IMR-90 (cell line): ENCODE measurements at regions not wholly inside any gene's neighbourhood (a gene's known extent, or its start where the extent isn't known, plus 50 kb on each side); places are given as distances from the start of the nearest gene placed in this dataset.
"Not testable (repeated sequence)": the region's sequence is repeated elsewhere in the genome, so short reads cannot be mapped to it uniquely, and the experiment has no call there.

Experiments
- ATAC-seq: fragments of 200-7000 bp; cut with Tn5 transposase; 2 replicates; pipeline ENCODE4 v1.9.1; 2020; ENCODE audit warnings: low read depth, mild to moderate bottlenecking, moderate library complexity
- BruUV-seq: library from RNA; stranded (reverse); fragments of 400-500 nt; replicated peaks from 2 replicates; lab custom pipeline; 2021; lab: Mats Ljungman, UMichigan
- CTCF ChIA-PET: fragments of 300-600 bp; formaldehyde crosslinking; extraction: SDS; loops from one replicate; lab custom pipeline; 2021; ENCODE audit warnings: antibody characterized with exemption; lab: Yijun Ruan, JAX
- POLR2A ChIA-PET: fragments of 300-600 bp; sonication (Branson Sonifier 250); formaldehyde crosslinking; loops from one replicate; lab custom pipeline; 2022; ENCODE audit warnings: antibody characterized with exemption; ENCODE audit not compliant: unreplicated experiment; lab: Charles Lee
- DNase-seq: peaks from one replicate; pipeline ENCODE4 v3.0.0; 2013
- H2AFZ ChIP-seq: replicated peaks from 2 replicates; pipeline ENCODE3; 2013; ENCODE audit warnings: low read length, mild to moderate bottlenecking; ENCODE audit not compliant: poor library complexity
- H2AK5ac ChIP-seq: 2 replicates; pipeline ENCODE4 v1.6.1; 2013; ENCODE audit warnings: low read depth, low read length, inconsistent platforms
- H2AK9ac ChIP-seq: replicated peaks from 2 replicates; pipeline ENCODE3; 2013; ENCODE audit warnings: mild to moderate bottlenecking, low read depth, low read length, moderate library complexity; ENCODE audit not compliant: poor library complexity
- H2BK120ac ChIP-seq: 2 replicates; pipeline ENCODE4 v1.6.1; 2013; ENCODE audit warnings: low read depth, low read length, inconsistent platforms
- H2BK15ac ChIP-seq: 3 replicates; pipeline ENCODE4 v1.6.1; 2013; ENCODE audit warnings: low read depth, low read length, inconsistent platforms
- H2BK20ac ChIP-seq: 2 replicates; pipeline ENCODE4 v1.6.1; 2013; ENCODE audit warnings: low read depth, mild to moderate bottlenecking, inconsistent platforms, low read length, moderate library complexity
- H2BK5ac ChIP-seq: 2 replicates; pipeline ENCODE4 v1.6.1; 2013; ENCODE audit warnings: mild to moderate bottlenecking, low read depth, low read length, inconsistent platforms; ENCODE audit not compliant: poor library complexity, severe bottlenecking
- H3K14ac ChIP-seq: replicated peaks from 2 replicates; pipeline ENCODE4 v1.6.1; 2013; ENCODE audit warnings: low read depth, low read length, inconsistent platforms
- H3K18ac ChIP-seq: 2 replicates; pipeline ENCODE4 v1.6.1; 2013; ENCODE audit warnings: low read depth, low read length, control low read depth
- H3K23ac ChIP-seq: 2 replicates; pipeline ENCODE4 v1.6.1; 2013; ENCODE audit warnings: low read depth, low read length, inconsistent platforms
- H3K27ac ChIP-seq: 2 replicates; pipeline ENCODE4 v1.5.1; 2013; ENCODE audit warnings: mild to moderate bottlenecking, control low read depth, low read length; ENCODE audit not compliant: insufficient read depth
- H3K27me3 ChIP-seq: 2 replicates; pipeline ENCODE4 v1.6.1; 2013; ENCODE audit warnings: low read length; ENCODE audit not compliant: control insufficient read depth, insufficient read depth
- H3K36me3 ChIP-seq: 2 replicates; pipeline ENCODE4 v1.6.1; 2013; ENCODE audit warnings: low read length, mixed read lengths; ENCODE audit not compliant: control insufficient read depth, insufficient read depth
- H3K4ac ChIP-seq: 2 replicates; pipeline ENCODE4 v1.6.1; 2013; ENCODE audit warnings: low read depth, low read length, inconsistent platforms
- H3K4me1 ChIP-seq: 2 replicates; pipeline ENCODE4 v1.6.1; 2013; ENCODE audit warnings: low read length, mixed read lengths; ENCODE audit not compliant: control insufficient read depth, insufficient read depth
- H3K4me2 ChIP-seq: 2 replicates; pipeline ENCODE4 v1.6.1; 2013; ENCODE audit warnings: low read depth, mild to moderate bottlenecking, control low read depth, low read length, moderate library complexity
- H3K4me3 ChIP-seq: 2 replicates; pipeline ENCODE4 v1.5.1; 2013; ENCODE audit warnings: low read depth, mild to moderate bottlenecking, control low read depth, low read length, moderate library complexity; ENCODE audit not compliant: insufficient read depth
- H3K56ac ChIP-seq: 2 replicates; pipeline ENCODE4 v1.6.1; 2013; ENCODE audit warnings: low read length, inconsistent platforms; ENCODE audit not compliant: insufficient read depth; ENCODE audit errors: extremely low read depth
- H3K79me1 ChIP-seq, 2 experiments: 2 replicates each; pipeline ENCODE4 v1.6.1; 2013; ENCODE audit warnings: low read length in 2 of 2, inconsistent platforms in 1 of 2, low read depth in 1 of 2
- H3K9ac ChIP-seq: 2 replicates; pipeline ENCODE4 v1.6.1; 2013; ENCODE audit warnings: low read depth, low read length, control low read depth
- H3K9me1 ChIP-seq: 2 replicates; pipeline ENCODE4 v1.6.1; 2013; ENCODE audit warnings: low read length, inconsistent platforms; ENCODE audit not compliant: insufficient read depth
- H3K9me3 ChIP-seq: 2 replicates; pipeline ENCODE4 v1.6.1; 2013; ENCODE audit warnings: low read length; ENCODE audit not compliant: control insufficient read depth, insufficient read depth
- H4K20me1 ChIP-seq: 2 replicates; pipeline ENCODE4 v1.6.1; 2013; ENCODE audit warnings: low read length, inconsistent platforms; ENCODE audit not compliant: insufficient read depth
- H4K5ac ChIP-seq: 2 replicates; pipeline ENCODE4 v1.6.1; 2013; ENCODE audit warnings: mild to moderate bottlenecking, low read depth, low read length, control low read depth
- H4K8ac ChIP-seq, 2 experiments: 2 replicates each; pipeline ENCODE4 v1.6.1; 2013; ENCODE audit warnings: low read depth in 2 of 2, low read length in 2 of 2, control low read depth in 1 of 2, inconsistent platforms in 1 of 2
- H4K91ac ChIP-seq: 2 replicates; pipeline ENCODE4 v1.6.1; 2013; ENCODE audit warnings: low read depth, low read length, inconsistent platforms; ENCODE audit not compliant: insufficient read depth
- MAZ ChIP-seq: IDR thresholded peaks from 2 replicates; pipeline ENCODE4 v1.6.1; 2012; ENCODE audit warnings: low read depth, mild to moderate bottlenecking, low read length, improper control_type of control experiment, moderate library complexity, borderline replicate concordance
- WGBS, 2 experiments: methylation state at CpG; one replicate each; pipeline versions ENCODE4 v1.1.5 to v1.1.7; 2013; ENCODE audit warnings: missing lambda C conversion rate in 2 of 2; ENCODE audit not compliant: insufficient read length in 1 of 2; ENCODE audit errors: extremely low coverage in 2 of 2; 5-methylcytosine and 5-hydroxymethylcytosine counted together
- dilution Hi-C: fragments of 300-500 bp; cut with HindIII; formaldehyde crosslinking; loops from one replicate; pipeline ENCODE4 v1.14.3; 2018; ENCODE audit warnings: low sequenced_read_pairs; ENCODE audit not compliant: unreplicated experiment
- in situ Hi-C: fragments of 300-500 bp; cut with MboI; formaldehyde crosslinking; loops from 3 replicates; pipeline ENCODE4 v1.14.3; 2019; ENCODE audit warnings: low sequenced_read_pairs, inconsistent platforms, mixed read lengths
- intact Hi-C: fragments of 100-400 bp; cut with micrococcal nuclease; formaldehyde crosslinking; loops from 2 replicates; pipeline ENCODE4 v1.10.0; 2022

DNA sequence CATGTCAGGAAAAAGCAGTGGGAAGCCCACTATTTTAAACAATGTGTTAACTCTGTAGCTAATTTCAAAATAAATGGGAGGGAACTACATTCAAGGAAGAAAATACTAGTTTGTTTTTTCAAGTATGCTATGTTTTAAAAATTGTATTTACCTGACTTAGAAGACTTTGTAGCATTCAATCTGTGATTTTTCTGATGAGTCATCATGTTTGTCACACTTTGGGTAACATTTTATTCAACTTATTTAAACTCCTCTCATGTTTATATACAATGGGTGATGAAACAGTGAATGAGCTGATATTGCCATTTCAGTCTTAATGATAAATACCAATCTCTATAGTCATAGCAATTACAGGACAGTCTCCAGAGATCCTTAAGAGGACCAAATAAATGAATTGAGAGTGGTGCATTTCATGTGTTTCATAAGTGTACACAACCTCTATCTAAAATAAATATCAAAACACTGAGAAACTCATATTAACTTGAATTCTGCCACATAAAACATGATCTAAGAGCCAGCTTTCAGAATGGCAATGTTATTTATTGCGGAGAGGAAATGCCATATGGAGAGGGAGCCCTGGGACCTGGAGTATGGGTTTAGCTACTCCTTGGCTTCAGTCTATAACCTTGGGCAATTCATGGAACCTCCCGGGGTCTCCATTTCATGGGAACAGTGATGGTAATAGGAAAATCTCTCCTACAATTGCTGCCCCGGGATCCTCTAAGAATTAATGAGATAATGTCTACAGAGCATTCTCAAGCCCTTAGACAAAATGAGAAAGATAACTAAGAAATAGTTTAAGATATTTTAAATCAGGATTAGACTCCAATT lies 913.9 kb downstream of the TLE4 start (continued):
- TF ChIP-seq MAZ = no peak

DNA sequence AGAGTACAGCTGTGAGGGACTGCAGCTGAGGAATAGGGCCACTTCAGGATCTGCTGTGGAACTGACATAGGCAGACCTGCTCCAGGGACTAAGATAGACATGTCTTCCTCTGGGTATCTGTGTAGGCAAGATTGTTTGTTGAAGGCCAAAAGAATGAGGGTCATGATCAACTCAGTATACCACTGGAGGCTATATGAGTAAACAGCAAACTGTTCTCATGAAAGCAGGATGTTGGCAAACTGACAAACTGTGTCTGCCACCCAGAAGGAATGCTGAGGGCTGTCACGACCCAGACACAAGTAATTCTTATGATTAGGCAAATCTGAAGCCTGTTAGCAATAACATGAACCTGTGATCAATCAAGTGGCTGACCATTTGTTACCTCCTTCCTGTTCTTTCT lies 910.5 kb downstream of the TLE4 start:
- H4K8ac ChIP-seq, H4K20me1 ChIP-seq, H2AK9ac ChIP-seq, H3K27me3 ChIP-seq, H3K4me2 ChIP-seq, H3K4me3 ChIP-seq, POLR2A ChIA-PET, H3K56ac ChIP-seq, H2AFZ ChIP-seq, H3K9ac ChIP-seq, H3K9me1 ChIP-seq, H3K14ac ChIP-seq, H2BK15ac ChIP-seq, ATAC-seq, H2BK20ac ChIP-seq, H3K18ac ChIP-seq, H3K79me1 ChIP-seq, H4K91ac ChIP-seq, intact Hi-C loops, H2BK120ac ChIP-seq, H3K36me3 ChIP-seq, DNase-seq, H4K5ac ChIP-seq, in situ Hi-C loops, BruUV-seq, CTCF ChIA-PET, H2AK5ac ChIP-seq, H2BK5ac ChIP-seq, dilution Hi-C loops, H3K9me3 ChIP-seq, H3K4me1 ChIP-seq, H3K23ac ChIP-seq, H3K4ac ChIP-seq, H3K27ac ChIP-seq: not testable (repeated sequence)
- WGBS, 2 experiments = no CpG with 5 or more reads among the region's 1 CpG
